NCI-H526 treated with DMSO at 0.1 percent for 48 hours (cell line): ENCODE measurements at regions not wholly inside any gene's neighbourhood (a gene's known extent, or its start where the extent isn't known, plus 50 kb on each side); places are given as distances from the start of the nearest gene placed in this dataset.

Experiments used
- DNase-seq: peaks from one replicate; lab custom pipeline; 2025; lab: John Stamatoyannopoulos, UW

DNA sequence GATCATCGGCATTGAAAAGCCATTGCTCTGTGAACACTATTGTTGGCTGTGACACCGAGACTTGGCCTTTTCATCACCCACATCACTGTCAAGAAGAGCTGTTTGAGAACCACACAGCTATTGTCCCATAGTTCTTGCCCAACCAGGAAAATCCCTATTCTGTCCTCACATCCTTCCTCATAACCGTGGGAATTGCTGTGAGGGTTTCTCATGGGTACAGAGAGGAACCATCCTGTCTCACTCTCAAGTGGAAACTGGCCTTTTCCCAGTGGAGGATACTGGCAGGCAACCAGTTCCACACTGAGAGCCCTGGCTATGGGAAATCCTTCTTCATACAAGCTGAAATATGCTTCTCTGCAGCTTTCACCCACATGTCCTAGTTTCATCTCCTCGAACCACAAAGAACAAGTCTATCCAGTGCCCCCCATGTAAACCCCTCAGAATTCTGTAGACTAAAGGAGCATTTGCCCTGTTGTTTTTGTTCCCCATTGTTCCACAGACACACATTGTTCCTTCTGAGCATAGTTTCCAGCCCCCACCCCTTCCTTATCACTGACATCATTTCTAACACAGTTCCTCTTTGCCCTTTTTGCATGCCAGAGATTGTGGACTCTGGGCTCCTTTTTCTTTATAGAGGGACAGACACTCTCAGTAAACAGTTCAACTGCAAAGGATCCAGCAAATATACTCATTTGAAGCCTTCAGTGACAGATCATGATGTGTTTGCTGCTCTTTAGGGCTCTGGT is 57.8 kb upstream of the C5orf46 start:
- DNase-seq: no peak

DNA sequence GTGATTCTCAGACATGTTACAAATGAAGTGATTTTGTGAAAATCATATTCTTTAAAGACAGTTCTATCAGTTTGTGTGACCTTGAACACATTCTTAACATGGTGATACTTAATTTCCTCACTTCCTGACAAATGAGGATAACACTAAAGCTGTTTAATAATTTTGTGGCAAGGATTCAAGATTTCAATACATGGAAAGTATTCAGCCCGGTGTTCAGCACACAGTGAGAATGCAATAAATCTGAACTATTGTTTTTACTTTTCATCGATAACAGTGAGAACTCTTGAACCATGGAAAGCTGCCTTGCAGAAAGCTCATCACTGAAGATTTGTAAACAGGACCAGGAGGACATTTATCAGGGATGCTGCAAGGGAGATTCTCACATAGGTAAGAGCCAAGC is 57.1 kb upstream of the C5orf46 start:
- DNase-seq: no peak

DNA sequence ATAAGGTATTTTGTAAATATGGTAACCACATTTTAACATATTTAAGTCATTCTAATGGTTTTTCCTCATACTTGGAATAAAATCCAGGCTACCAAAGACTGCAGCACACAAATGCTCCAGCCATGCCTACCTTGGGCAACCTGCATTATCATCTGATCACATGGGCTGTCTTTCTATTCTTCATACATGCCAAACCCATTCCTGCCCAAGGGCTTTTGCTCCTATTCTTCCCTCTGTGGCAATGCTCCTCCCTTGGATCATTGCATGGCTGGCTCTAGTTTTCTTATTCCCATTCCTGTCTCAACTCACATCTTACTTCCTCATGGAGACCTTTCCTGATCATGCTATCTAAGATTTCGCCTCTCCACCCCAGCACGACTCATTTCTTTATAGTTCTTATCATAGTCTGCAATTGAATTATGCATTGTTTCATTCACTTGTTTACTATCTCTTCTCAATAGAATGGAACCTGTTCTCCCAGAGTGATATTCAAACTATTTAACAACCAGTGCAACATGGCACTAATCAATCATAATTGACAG is 54.9 kb upstream of the C5orf46 start:
- no peak for DNase-seq

DNA sequence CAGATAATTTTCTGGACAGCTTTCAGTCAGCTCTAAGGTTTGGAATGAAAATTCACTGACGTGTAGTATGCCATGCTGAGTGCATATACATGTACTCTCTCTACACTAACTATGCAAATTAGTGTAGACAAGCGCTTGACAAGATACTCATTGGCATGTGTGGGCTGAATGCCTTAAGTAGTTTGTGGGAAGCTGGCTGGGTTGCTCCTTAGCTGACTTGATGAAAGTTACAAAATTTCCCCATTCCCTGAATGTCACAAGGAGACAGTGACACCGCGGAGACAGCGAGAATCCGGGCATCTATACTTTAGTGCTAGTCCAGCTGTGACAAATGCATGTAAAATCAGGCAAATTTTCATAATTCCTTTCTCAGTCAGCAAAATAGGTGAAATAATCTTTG is 51.6 kb upstream of the C5orf46 start:
- DNase-seq: no peak

DNA sequence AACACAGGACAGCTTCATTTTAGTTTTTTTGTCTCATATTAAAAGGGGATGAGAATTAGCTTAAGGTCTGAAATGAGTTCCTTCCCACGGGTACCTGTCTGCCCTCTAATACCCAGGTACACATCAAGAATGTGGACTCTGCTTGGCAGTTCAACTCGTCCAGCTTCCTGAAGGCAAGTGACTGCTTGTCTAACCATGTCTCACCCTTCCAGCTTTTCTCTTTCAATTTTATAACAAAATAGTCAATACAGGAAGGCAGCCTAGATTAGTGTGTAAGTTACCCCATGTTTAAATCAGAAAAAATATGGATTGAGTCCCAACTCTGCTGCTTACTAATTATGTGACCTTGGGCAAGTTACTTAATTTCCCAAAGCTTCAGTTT is 50.5 kb upstream of the C5orf46 start:
- no peak for DNase-seq

DNA sequence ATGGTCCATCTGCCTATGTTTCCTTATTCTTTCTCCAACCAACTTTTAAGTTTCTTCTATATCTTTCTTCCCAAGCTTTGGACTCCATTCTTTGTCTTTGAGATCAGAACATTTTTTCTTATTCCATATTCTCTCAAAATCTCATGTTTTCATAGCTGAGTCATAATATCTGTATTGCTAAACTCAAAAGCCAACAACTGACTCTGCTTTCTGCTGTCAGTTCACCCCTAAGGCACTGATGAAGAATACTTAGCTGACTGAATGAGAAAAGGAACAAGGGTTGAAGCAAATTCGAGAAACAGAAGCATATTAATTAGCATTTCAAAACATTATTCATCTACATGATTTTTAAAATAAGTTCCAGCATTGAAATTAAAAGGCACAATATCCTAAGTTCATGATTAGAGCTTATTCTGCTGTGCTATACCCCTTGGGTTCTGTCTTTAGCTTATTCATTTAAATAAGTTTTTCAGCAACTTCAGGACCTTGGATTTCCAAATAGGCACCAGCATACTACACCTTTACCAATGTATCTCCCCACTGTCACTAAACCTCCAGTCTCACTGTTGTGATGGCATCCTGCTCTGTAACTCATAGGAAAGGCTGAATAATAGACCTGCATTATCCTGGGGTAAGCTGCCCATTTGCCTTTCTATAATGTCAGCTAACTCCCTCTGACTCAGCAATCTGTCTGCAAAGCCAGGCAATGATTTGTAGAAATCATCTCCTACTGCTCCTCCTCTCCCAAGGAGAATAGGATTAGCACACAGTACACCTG is 49.9 kb upstream of the C5orf46 start:
- no peak for DNase-seq
